H1 (cell line): ENCODE measurements at regions not wholly inside any gene's neighbourhood (a gene's known extent, or its start where the extent isn't known, plus 50 kb on each side); places are given as distances from the start of the nearest gene placed in this dataset.

Source experiments
- HDAC2 ChIP-seq, 2 experiments: fragments of 300-600 bp in 1 of 2; sonication (generic) in 1 of 2; IDR thresholded peaks; 2 replicates each; pipeline ENCODE4 v1.6.1; 2011 to 2012; ENCODE audit warnings: low read depth in 2 of 2, low read length in 2 of 2, mild to moderate bottlenecking in 2 of 2, moderate library complexity in 2 of 2, borderline replicate concordance in 1 of 2, inconsistent platforms in 1 of 2
- JUND ChIP-seq: IDR thresholded peaks from 2 replicates; pipeline ENCODE4 v1.6.1; 2011; ENCODE audit warnings: mild to moderate bottlenecking, improper control_type of control experiment, low read length
- KDM1A ChIP-seq: fragments of 200-600, 300-600 bp; sonication (generic); IDR thresholded peaks from 2 replicates; pipeline ENCODE4 v1.7.1; 2016; ENCODE audit warnings: mild to moderate bottlenecking, low read length, borderline replicate concordance

DNA sequence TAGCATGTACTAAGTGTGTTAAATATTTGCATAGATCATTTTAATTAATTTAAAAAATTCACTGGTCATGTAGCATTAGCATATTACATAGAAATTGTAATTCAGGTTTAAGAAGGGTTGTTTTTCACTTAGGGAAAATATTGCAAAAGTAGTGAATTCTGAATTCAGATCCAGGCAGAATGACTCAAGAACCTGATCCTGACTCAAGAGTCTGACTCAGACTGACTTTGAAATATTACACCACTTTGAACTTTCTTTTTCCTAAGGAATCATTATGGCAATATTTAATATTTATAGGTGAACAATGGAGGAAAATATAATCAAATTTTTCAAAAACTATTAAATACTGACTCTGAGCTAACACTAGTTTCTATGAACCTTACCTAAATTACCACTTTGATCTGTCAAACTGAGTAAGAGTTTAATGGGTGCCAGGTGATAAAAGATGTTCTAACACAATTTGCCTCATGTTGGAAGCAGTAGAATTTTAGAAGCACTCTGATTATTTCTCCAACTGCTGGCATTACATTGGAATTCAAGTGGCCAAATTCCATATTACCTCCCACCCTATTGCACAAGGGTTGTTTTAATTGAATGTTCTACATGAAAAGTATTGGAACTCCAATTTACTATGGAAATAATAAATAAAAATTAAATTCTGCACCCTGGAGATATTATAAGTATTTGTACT, 261.6 kb downstream of the SLITRK1 start (continued):
- TF ChIP-seq JUND: no peak
- no peak for TF ChIP-seq HDAC2 (IDR thresholded peaks at IDR 0.05; ENCODE audit: borderline replicate concordance in 1 of 2, low read depth in 2 of 2, low read length in 2 of 2)
- no peak for TF ChIP-seq KDM1A
